GM19240 (cell line): ENCODE measurements at regions not wholly inside any gene's neighbourhood (a gene's known extent, or its start where the extent isn't known, plus 50 kb on each side); places are given as distances from the start of the nearest gene placed in this dataset.

Experiments used
- DNase-seq: peaks from one replicate; pipeline ENCODE4 v3.0.0; 2011; ENCODE audit warnings: low spot score; ENCODE audit not compliant: insufficient read length

GRCh38 chr6:140779991-140780596 is 1352.6 kb upstream of the GJE1 start:
- no peak for DNase-seq

DNA sequence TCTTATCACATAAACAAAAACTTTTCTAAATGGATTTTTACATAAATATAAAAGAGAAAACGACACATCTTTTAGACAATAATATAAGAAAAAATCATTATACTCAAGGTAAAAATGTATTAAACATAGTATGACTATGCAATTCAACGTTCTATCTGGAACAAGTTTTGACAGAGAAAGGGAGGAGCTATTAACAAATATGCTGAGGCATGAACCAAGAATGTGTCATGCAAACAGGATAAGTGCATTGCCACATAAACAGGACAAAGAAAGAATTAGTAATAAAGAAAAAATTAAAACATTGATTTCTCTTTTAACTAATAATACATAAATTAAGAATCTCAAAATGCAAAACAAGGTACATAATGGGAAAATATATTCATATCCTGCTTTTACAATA is 1353.4 kb upstream of the GJE1 start:
- DNase-seq = no peak

DNA sequence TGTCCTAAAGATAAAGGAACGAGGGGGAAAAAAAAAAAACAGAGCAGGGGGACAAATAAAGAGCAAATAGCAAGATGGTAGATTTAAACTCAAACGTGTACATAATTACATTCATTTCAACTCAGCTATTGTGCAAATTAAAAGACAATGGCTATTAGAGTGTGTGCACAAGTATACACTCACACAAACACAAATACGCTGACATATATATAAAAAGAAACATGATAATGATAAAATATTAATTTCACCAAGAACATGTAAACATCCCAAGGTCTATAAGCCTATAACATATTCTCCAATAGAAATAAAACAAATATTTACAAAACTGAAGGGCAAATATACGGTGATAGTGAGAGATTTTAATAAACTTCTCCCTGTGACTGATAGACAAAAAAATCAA is 1354.9 kb upstream of the GJE1 start:
- no peak for DNase-seq

DNA sequence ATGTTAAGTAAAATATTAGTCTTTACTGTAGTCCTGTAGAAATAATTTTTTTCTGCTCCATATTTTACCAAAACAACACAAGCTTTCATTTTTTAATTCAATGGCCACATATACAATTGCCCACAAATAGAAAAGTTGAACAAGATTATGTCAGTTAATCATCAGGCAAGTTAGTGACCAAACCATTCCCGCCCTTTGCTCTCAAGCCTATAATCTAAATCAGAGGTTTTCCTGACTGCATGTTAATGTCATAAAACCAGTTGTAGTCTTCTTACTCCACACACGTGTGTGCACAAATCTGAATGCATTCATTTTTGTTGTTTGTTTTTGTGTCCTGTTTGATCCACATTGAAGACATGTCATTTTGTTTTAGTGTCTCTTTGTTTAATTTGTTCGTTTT is 1357.7 kb upstream of the GJE1 start:
- no peak for DNase-seq

- DNase-seq = peak; percentile 1
Measured at GRCh38 chr6:140774080-140774505, 1358.6 kb upstream of the GJE1 start.

DNA sequence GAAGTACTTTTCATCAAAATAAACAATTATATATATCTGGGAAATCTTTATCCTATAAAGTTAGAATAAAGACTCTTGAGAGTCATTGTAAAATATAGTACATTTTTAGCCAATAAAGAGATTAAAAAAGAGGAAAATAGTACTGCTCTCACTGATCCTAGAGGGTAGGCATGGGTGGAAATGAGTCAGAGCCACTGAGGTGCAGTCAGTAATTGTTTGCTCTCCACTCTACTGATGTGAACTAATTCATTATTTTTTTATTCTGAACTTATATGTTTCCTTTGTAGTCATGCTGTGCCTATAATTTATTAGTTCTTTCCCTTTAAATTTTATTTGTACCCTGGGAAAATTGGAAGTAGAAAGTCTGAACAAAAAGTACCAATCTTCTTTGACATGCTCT is 1359.4 kb upstream of the GJE1 start:
- no peak for DNase-seq

GRCh38 chr6:140772576-140772975 is 1360.1 kb upstream of the GJE1 start:
- DNase-seq = no peak

GRCh38 chr6:140768133-140768532 is 1364.6 kb upstream of the GJE1 start:
- DNase-seq = no peak

DNA sequence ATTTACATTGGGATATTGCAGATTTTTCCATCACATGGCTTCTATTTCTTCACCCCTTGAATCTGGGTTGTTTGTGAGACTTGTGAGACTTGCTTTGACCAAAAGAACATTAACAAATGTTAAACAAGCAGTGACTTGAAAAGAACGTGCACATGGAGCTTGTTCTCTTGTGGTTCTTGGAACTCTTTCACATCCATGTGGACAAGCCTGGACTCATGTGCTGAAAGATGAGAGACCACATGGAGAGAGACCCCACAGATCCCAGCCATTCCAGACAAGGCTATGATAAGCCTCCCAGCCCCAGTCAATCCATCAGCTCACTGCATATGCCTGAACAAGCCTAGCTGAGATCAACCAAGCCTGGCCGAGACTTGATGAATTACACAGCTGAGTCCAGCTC is 1365.7 kb upstream of the GJE1 start:
- DNase-seq = no peak

- no peak for DNase-seq
Measured at GRCh38 chr6:140758169-140758877, 1374.4 kb upstream of the GJE1 start.

DNA sequence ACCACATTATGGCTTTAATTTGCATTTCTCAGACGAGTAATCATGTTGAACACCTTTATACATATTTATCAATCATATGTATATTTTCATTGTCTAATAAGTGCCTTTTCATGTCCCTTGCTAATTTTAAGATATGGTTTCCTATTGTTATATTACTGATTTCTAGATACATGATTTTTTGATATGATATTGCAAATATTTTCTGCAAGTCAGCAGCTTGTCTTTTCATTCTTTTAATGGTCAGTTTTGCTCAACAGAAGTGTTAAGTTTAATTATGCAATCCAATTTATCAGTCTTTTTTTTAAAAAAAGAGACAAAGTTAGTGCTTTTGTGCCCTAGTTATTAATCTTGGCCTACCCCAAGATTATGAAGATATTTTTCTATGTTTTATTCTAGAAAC is 1377.8 kb upstream of the CITED2 start:
- DNase-seq = no peak

DNA sequence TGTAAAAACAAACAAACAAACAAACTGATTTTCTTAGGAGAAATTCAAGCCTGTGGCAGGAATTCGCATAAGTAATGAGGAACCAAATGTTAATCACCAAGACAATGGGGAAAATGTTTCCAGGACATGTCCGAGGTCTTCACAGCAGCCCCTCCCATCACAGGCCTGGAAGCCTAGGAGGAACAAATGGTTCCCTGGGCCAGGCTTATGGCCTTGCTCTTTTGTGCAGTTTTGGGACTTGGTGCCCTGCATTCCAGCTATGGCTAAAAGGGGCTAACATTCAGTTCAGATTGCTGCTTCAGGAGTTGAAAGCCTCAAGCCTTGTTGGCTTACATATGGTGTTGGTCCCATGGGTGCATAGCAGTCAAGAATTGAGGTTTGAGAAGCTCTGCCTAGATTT is 1372.7 kb upstream of the CITED2 start:
- no peak for DNase-seq

- no peak for DNase-seq
Measured at GRCh38 chr6:140744659-140745320, 1370.3 kb upstream of the CITED2 start.

GRCh38 chr6:140736231-140736630 is 1361.8 kb upstream of the CITED2 start:
- no peak for DNase-seq

- no peak for DNase-seq
Measured at GRCh38 chr6:140732991-140733390, 1358.5 kb upstream of the CITED2 start.

DNA sequence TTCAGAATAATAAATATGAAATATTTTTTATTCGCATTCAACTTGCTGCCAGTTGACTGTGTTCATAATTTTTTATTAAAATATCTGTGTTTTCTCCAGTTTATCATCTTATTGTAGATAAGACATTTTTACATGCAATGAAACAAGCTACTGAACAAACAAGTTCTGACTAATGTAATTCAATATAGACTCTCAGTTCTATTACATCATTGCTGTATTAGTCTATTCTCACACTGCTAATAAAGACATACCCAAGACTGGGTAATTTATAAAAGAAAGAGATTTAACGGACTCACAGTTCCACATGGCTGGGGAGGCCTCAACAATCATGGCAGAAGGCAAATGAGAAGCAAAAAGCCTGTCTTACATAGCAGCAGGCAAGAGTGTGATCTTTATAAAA is 1357.7 kb upstream of the CITED2 start:
- DNase-seq = no peak

- no peak for DNase-seq
Measured at GRCh38 chr6:140731741-140732140, 1357.3 kb upstream of the CITED2 start.

- DNase-seq = no peak
Measured at GRCh38 chr6:140729521-140729920, 1355.1 kb upstream of the CITED2 start.

DNA sequence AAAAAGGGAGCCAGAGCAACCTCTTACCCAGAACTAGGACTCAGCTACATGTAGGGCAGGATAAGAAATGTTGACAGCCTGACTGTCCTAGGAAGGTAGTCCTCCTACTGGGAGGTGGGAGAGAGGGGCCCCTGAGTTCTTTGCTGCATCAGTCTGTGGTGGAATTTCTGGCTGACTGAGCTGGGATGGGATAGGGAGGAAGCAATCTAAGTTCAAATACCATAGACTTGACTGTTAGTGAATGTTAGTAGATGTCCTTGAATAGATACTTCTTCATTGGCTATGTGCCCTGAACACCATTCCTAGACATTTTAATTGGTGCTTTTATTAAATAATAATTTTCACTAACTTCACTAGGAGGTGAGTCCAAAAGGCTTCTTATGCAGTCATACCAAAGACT is 1343.6 kb upstream of the CITED2 start:
- DNase-seq = no peak

GRCh38 chr6:140713495-140713894 is 1339.0 kb upstream of the CITED2 start:
- DNase-seq = no peak

DNA sequence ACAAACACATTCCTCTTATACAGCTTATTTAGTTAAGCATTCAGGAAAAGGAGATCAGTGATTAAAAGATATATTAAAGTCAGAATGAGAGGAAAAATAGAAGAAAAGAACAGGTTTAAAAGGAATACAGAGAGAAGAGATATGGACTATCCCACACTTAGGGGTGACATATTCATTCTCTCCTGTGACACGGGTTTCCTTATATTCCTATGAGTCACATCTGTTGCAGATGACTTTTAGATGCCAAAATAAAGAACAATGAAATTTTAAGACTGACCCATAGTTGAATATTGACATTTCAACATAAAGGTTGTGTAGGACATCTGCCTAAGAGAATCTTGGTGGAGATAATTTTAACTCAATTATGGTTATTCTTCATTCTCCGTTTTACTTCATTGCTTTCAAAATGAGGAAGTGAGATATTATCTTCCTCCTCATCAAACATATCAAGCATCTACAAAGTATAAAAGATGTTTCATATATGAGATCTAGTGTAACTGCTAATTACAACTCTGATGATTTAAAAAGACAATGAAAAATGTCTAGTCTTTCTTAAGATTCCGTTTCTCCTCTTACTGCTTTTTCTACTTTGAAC is 1336.7 kb upstream of the CITED2 start:
- no peak for DNase-seq

DNA sequence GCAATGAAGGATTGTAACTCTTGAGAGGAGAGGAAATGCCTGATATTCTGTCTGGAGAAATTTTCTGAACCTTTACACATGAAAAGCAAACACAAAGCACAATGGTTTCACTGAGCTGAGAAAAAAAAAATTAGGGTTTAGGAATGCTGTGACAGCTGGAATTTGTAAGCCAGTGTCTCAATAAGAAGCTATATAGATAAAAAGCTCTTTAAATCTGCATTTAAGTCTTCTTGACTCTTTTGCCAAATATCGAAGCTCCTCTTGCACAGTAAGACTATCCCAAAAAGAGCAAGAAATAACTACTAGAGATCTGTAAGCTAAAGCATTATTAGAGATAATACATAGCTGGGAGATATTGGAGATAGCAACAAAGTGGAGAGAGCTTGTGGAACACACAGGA is 1334.0 kb upstream of the CITED2 start:
- no peak for DNase-seq
